Neural progenitor cell (in vitro differentiated cells): ENCODE measurements at regions not wholly inside any gene's neighbourhood (a gene's known extent, or its start where the extent isn't known, plus 50 kb on each side); places are given as distances from the start of the nearest gene placed in this dataset.

Experiments used
- DNase-seq: peaks from one replicate; pipeline ENCODE4 v3.0.0-alpha.2; 2016; ENCODE audit warnings: low spot score
- H2AFZ ChIP-seq: fragments of 200-600 bp; sonication (generic); replicated peaks from 2 replicates; pipeline ENCODE4 v1.6.1; 2016; ENCODE audit warnings: antibody characterized with exemption
- H3F3A ChIP-seq: fragments of 200-600 bp; sonication (generic); 2 replicates; pipeline ENCODE4 v1.6.1; 2016; ENCODE audit warnings: antibody characterized with exemption, low read depth
- H3K27ac ChIP-seq: fragments of 200-600 bp; sonication (generic); 2 replicates; pipeline ENCODE4 v1.5.1; 2016; ENCODE audit warnings: mild to moderate bottlenecking
- H3K27me3 ChIP-seq: fragments of 200-600 bp; sonication (generic); 2 replicates; pipeline ENCODE4 v1.6.1; 2016; ENCODE audit warnings: mild to moderate bottlenecking, moderate library complexity
- H3K36me3 ChIP-seq: fragments of 200-600 bp; sonication (generic); 2 replicates; pipeline ENCODE4 v1.5.1; 2016
- H3K4me1 ChIP-seq: fragments of 200-600 bp; sonication (generic); 2 replicates; pipeline ENCODE4 v1.6.1; 2016; ENCODE audit warnings: mixed run types
- H3K4me2 ChIP-seq: fragments of 200-600 bp; sonication (generic); 2 replicates; pipeline ENCODE4 v1.6.1; 2016
- H3K4me3 ChIP-seq: fragments of 200-600 bp; sonication (generic); 2 replicates; pipeline ENCODE4 v1.5.1; 2016
- H3K79me2 ChIP-seq: fragments of 200-600 bp; sonication (generic); 2 replicates; pipeline ENCODE4 v1.6.1; 2016; ENCODE audit warnings: low read depth
- H3K9ac ChIP-seq: fragments of 200-600 bp; sonication (generic); 2 replicates; pipeline ENCODE4 v1.6.1; 2016
- H3K9me3 ChIP-seq: fragments of 200-600 bp; sonication (generic); 2 replicates; pipeline ENCODE4 v1.5.1; 2016; ENCODE audit warnings: low read depth
- H4K20me1 ChIP-seq: fragments of 200-600 bp; sonication (generic); 2 replicates; pipeline ENCODE4 v1.6.1; 2016; ENCODE audit warnings: low read depth
- H3K27ac Mint-ChIP-seq: 3 replicates; pipeline ENCODE4 v1.8.0; 2021; ENCODE audit warnings: mixed read lengths
- H3K27me3 Mint-ChIP-seq: 2 replicates; pipeline ENCODE4 v1.8.0; 2022; ENCODE audit warnings: low read depth, mild to moderate bottlenecking, inconsistent platforms, moderate library complexity, mixed read lengths; ENCODE audit not compliant: insufficient read depth
- H3K36me3 Mint-ChIP-seq: 3 replicates; pipeline ENCODE4 v1.8.0; 2021; ENCODE audit warnings: mixed read lengths
- H3K4me1 Mint-ChIP-seq: 3 replicates; pipeline ENCODE4 v1.8.0; 2021; ENCODE audit warnings: mixed read lengths
- H3K4me3 Mint-ChIP-seq: 3 replicates; pipeline ENCODE4 v1.8.0; 2021; ENCODE audit warnings: mild to moderate bottlenecking, moderate library complexity, mixed read lengths
- H3K9me3 Mint-ChIP-seq: 3 replicates; pipeline ENCODE4 v1.8.0; 2020; ENCODE audit warnings: mixed read lengths
- EZH2 ChIP-seq: fragments of 200-600 bp; sonication (generic); IDR thresholded peaks from 2 replicates; pipeline ENCODE4 v1.6.1; 2017; ENCODE audit warnings: antibody characterized with exemption, mild to moderate bottlenecking, moderate library complexity
- EZH2phosphoT487 ChIP-seq: fragments of 200-600 bp; sonication (generic); IDR thresholded peaks from 2 replicates; pipeline ENCODE4 v1.6.1; 2017; ENCODE audit warnings: antibody characterized with exemption
- TF ChIP-seq, protein P1 (sequence below): fragments of 200-600 bp; sonication (generic); IDR thresholded peaks from 2 replicates; pipeline ENCODE4 v1.5.1; 2017; ENCODE audit warnings: antibody characterized with exemption, mild to moderate bottlenecking

- Mint-ChIP-seq H3K36me3 (no peaks in the 10 kb centered on the region), H3K4me1 (peaks cover 26% of the 10 kb centered on the region), H3K9me3 (no peaks in the 10 kb centered on the region), H3K27ac (no peak overlapping the region), H3K27me3 (peaks cover 3% of the 10 kb centered on the region), H3K4me3 (no peak overlapping the region)
- Histone ChIP-seq H3K27me3 (no peaks in the 10 kb centered on the region), H3K4me2 (no peak overlapping the region), H3K9me3 (no peaks in the 10 kb centered on the region), H4K20me1 (no peaks in the 10 kb centered on the region), H3K27ac (no peak overlapping the region), H3K4me3 (no peak overlapping the region), H3K79me2 (no peaks in the 10 kb centered on the region), H3K36me3 (no peaks in the 10 kb centered on the region), H3K4me1 (peaks cover 19% of the 10 kb centered on the region), H3K9ac (no peak overlapping the region), H2AFZ (no peak overlapping the region), H3F3A (peaks cover 19% of the 10 kb centered on the region)
- no peak for DNase-seq
- TF ChIP-seq EZH2 (no peak), EZH2phosphoT487 (no peak)
- TF ChIP-seq, protein P1, sequence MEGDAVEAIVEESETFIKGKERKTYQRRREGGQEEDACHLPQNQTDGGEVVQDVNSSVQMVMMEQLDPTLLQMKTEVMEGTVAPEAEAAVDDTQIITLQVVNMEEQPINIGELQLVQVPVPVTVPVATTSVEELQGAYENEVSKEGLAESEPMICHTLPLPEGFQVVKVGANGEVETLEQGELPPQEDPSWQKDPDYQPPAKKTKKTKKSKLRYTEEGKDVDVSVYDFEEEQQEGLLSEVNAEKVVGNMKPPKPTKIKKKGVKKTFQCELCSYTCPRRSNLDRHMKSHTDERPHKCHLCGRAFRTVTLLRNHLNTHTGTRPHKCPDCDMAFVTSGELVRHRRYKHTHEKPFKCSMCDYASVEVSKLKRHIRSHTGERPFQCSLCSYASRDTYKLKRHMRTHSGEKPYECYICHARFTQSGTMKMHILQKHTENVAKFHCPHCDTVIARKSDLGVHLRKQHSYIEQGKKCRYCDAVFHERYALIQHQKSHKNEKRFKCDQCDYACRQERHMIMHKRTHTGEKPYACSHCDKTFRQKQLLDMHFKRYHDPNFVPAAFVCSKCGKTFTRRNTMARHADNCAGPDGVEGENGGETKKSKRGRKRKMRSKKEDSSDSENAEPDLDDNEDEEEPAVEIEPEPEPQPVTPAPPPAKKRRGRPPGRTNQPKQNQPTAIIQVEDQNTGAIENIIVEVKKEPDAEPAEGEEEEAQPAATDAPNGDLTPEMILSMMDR: no peak
Observed at GRCh38 chr6:14689639-14690038, 556.2 kb upstream of the JARID2 start.

DNA sequence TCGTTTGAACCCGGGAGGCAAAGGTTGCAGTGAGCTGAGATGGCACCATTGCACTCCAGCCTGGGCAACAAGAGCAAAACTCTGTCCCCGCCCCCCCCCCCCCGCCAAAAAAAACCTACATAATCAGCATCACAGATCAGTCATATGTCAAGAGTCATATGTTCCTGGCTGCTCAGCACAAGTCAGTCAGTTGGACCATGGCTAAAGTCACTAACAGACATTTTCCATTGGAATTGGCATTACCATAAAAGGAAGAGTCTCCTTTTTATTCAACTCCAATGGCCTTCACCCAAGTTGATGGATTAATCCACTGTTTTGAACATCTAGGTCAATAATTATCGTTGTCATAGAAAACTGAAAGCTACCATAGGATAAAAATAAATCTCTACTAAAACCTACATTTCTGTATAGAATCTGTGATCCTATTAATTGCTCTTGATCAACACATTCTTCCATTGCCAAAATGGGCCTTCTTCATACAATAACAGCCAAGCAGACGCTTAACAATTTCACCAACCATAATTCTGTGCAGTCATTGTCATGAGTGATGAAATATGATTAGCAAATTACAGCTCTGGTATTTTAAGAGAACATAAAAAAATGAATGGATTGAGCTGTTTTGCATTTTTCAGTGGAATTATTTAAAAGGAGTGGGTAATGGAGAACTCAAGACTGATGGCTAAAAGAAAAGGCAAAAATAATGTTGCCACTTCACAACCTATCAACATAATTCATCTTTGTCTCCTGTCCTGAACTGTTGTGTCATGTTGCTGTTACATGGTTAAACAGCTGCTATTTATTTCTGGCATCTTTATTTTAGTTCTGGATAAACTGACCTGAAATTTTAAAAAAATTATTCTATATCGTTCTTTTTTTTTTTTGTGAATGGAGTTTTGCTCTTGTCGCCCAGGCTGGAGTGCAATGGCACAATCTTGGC is 555.5 kb upstream of the JARID2 start:
- Histone ChIP-seq H4K20me1 (no peaks in the 10 kb centered on the region), H2AFZ (no peak overlapping the region), H3K4me1 (peaks cover 19% of the 10 kb centered on the region), H3F3A (peaks cover 19% of the 10 kb centered on the region), H3K27me3 (no peaks in the 10 kb centered on the region), H3K79me2 (no peaks in the 10 kb centered on the region), H3K36me3 (no peaks in the 10 kb centered on the region), H3K4me3 (no peak overlapping the region), H3K27ac (no peak overlapping the region), H3K9ac (no peak overlapping the region), H3K4me2 (no peak overlapping the region), H3K9me3 (no peaks in the 10 kb centered on the region)
- Mint-ChIP-seq H3K27ac (no peak overlapping the region), H3K4me3 (no peak overlapping the region), H3K27me3 (peaks cover 3% of the 10 kb centered on the region), H3K36me3 (no peaks in the 10 kb centered on the region), H3K4me1 (peaks cover 19% of the 10 kb centered on the region), H3K9me3 (no peaks in the 10 kb centered on the region)
- no peak for DNase-seq
- TF ChIP-seq, protein P1: no peak
- no peak for TF ChIP-seq EZH2
- TF ChIP-seq EZH2phosphoT487: no peak

GRCh38 chr6:14692208-14692607 is 553.7 kb upstream of the JARID2 start:
- no peaks in the 10 kb centered on the region for H4K20me1 ChIP-seq
- Mint-ChIP-seq H3K36me3 (no peaks in the 10 kb centered on the region), H3K4me3 (no peak overlapping the region), H3K4me1 (peaks cover 8% of the 10 kb centered on the region), H3K27me3 (no peaks in the 10 kb centered on the region), H3K9me3 (no peaks in the 10 kb centered on the region), H3K27ac (no peak overlapping the region)
- H3K36me3 ChIP-seq: no peaks in the 10 kb centered on the region
- H3K9ac ChIP-seq: no peak overlapping the region
- H3F3A ChIP-seq: peaks cover 19% of the 10 kb centered on the region
- peaks cover 5% of the 10 kb centered on the region for H3K4me1 ChIP-seq
- H3K27ac ChIP-seq: no peak overlapping the region
- no peak overlapping the region for H3K4me3 ChIP-seq
- H3K27me3 ChIP-seq: no peaks in the 10 kb centered on the region
- H3K79me2 ChIP-seq: no peaks in the 10 kb centered on the region
- no peak overlapping the region for H2AFZ ChIP-seq
- no peak overlapping the region for H3K4me2 ChIP-seq
- H3K9me3 ChIP-seq: no peaks in the 10 kb centered on the region
- no peak for DNase-seq
- TF ChIP-seq EZH2phosphoT487 (no peak), EZH2 (no peak)
- TF ChIP-seq, protein P1: no peak
